Epidermal melanocyte (primary cell): ENCODE measurements at regions not wholly inside any gene's neighbourhood (a gene's known extent, or its start where the extent isn't known, plus 50 kb on each side); places are given as distances from the start of the nearest gene placed in this dataset.

Experiments
- DNase-seq: peaks from one replicate; pipeline ENCODE4 v3.0.0; 2011; ENCODE audit warnings: low spot score; ENCODE audit not compliant: insufficient read length

DNA sequence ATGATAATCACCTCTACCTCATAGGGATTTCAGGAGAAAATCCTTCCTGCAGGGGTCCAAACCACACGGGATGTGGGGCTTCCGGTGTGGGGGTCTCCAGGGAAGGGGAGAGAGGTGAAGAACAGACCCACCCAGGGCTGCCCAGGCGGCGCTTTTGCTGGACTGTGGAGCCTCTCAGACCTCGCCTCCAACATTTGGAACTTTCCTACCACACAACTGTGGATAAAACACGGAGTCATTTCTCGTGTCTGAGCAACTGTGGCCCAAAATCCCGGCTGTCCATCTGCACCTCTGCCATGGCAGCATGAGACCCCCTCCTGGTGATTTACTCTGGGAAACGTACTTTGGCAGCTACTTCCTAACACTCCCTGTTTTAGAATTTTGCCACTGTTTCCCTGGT is 307.8 kb upstream of the IRX4 start:
- DNase-seq: no peak

DNA sequence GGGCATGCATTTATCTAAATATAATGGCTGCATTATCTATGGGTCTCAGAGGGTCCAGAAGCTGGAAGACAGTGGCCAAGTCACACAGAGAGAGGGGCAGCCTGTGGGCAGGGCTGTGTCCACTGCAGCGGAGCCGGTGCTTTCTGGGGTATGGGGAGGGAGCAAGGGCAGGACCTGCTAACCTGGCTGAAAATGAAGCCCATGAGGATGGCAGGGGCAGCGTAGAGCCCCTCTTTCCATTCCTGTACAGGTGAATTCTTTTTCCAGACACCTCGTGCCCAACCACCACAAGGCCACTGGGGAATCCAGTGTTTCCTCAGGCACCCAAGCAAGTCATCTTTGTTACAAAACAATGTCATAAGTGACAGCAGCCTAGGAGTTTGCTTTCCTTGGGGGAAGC is 305.9 kb upstream of the IRX4 start:
- DNase-seq: no peak

DNA sequence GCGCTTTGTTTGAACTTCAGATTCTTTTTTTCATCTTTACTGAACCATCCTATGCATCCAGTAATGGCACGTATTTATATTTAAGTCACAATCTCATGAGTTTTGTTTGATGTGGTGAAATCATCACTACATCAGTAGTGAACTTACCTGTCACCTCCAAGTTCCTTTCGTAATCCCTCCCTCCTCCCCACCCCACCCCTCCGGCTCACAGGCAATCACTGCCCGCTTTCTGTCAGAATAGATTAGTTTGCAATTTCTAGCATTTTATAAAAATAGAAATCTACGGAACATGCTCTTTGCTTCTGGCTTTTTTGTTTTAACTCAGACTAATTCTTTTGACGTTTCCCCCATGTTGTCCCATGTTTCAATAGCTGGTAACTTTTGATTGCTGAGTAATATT is 305.4 kb upstream of the IRX4 start:
- DNase-seq: no peak

DNA sequence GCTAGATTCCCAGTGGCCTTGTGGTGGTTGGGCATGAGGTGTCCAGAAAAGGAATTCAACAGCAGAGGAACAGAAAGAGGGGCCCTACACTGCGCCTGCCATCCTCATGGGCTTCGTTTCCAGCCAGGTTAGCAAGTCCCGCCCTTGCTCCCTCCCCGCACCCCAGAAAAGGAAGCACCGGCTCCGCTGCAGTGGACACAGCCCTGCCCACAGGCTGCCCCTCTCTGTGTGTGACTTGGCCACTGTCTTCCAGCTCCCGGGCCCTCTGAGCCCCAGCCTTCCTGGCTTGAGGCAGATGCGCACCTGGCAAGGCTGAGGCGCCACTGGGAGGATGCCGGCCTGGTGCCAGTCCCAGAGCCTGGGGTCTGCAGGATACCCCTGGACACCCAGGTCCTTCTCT is 305.0 kb upstream of the IRX4 start:
- DNase-seq: no peak

DNA sequence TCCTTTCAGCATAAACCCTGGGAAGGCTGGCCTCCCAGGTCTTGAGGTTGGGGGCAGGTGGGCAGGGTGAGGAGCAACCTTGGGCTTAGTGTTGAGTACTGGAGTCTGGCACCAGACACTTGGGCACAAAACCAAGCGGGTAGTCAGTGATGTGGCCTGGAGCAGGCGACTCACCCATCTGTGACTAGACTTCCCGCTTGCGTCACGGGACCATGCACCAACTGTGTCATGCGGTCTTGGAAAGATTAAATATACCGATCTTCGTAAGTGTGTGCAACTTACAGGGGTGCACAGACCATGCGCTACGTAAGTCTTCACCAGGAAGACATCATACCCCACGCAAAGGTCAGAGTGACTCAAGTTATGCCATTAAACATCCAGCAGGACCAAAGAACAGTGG is 304.4 kb upstream of the IRX4 start:
- no peak for DNase-seq

DNA sequence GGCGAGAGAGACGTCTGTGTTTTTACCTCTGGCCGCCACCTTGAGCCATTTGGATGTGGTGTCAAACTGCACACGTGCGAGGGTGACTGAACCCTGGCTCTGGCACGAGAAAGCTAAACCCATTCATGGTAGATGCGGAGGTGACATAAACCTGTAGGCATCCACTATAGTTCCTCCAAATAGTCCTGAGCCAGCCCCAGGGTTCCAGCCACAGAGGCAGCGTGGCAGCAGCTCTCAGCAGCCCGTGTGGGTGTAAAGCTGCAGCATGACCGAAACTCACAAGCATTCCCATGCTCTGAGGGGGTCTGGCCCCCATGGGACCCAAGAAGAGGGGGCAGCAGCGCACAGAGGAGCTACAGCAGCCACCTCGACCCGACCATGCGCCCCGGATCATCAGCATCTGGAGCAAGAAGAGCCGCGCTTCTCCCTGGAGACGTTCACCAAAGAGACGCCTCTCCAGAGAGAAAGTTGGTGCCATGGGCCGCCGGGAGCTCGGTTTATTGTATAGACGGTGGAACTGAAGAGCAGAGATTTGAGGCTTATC is 303.8 kb upstream of the IRX4 start:
- DNase-seq: no peak

DNA sequence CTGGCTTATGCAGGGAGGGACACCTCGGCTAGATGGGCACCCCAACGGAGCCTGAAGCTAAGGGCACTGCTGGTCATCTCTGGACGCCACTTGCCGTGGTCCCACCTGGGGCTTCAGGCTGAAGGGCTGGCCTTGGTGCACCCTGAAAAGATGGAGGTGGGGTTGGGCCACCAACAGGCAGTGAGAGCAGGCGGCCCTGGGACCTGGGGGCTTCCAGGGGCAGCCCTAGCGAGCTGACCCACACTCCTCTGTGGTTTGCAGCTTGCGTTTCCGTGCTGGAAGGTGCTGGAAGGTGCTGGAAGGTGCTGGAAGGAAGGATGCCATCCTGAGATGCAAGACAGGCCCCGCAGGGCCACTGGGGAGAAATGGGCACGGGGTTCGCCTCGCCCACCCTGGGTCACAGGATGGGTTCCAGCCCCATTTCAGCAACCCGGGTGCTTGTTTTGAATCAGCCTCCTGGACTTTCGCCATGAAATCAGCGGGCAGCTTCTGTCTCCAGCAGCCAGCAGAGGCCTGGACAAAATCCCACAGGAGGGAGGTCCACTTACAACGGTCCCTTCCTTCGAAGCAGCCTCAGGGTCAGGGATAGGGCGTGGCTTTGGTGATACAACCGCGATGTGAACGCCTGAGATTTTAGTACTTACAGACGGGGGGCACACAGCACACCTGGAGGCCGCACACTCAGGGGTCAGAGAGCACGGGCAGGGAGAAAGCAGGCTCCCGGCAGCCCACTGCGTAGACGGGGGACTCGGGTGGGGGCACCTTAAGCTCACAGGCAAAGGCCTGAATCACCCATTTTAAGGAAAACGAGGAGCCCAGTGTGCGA is 303.1 kb upstream of the IRX4 start:
- DNase-seq: no peak

DNA sequence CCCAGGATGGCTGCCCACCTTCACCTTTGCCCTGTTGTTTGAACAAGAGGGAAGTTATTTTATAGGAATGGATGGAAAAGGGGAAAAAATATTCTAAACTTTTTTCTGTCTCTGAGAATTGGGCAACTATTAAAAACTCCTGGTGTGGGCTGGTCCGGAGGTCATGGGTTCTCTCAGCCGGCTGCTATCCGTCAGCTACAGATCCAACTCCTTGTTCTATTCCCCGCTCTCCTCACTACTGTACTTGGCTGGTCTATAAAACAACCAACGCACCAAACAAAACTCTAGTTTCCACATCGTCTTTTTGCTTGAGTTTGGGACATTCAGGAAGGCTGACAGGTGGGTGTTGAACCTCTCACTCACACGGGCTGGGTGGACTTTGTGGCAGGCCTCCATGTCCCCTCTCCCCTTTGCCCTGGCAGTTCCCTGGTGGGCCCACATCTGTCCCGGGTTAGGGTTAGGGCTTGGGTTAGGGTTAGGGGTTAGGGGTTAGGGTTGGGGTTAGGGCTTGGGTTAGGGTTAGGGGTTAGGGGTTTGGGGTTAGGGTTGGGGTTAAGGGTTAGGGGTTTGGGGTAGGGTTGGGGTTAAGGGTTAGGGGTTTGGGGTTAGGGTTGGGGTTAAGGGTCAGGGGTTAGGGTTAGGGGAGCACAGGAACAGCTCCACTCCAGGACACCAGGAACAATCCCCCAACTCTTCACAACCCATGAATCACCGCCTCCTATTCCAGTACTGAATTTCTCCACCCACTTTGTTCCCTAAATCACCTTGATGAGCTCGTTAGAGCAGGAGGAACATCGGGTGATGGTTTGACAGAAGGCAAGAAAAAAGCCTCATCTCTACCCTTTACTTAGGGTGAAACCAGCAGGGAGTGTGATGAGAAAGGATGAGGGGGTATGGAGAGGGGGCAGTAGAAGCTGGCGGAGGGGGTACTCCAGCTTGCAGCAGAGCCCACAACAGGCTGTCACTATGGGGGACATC is 302.1 kb upstream of the IRX4 start:
- no peak for DNase-seq

DNA sequence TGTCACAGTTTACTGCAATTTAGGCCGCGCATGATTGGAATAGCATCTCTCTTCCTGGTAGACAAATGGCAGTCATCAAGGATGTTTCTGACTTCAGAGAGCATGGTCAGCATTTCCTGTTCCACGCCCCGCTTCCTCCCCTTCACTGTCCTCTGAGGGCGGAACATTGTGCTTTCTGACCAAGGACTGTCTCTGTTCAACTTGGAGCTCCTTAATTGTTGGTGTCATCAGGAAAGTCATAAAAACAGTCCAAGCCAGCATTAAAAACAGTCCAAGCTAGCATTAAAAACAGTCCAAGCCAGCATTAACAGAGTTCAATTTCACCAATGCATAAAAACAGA is 301.3 kb upstream of the IRX4 start:
- DNase-seq: no peak

DNA sequence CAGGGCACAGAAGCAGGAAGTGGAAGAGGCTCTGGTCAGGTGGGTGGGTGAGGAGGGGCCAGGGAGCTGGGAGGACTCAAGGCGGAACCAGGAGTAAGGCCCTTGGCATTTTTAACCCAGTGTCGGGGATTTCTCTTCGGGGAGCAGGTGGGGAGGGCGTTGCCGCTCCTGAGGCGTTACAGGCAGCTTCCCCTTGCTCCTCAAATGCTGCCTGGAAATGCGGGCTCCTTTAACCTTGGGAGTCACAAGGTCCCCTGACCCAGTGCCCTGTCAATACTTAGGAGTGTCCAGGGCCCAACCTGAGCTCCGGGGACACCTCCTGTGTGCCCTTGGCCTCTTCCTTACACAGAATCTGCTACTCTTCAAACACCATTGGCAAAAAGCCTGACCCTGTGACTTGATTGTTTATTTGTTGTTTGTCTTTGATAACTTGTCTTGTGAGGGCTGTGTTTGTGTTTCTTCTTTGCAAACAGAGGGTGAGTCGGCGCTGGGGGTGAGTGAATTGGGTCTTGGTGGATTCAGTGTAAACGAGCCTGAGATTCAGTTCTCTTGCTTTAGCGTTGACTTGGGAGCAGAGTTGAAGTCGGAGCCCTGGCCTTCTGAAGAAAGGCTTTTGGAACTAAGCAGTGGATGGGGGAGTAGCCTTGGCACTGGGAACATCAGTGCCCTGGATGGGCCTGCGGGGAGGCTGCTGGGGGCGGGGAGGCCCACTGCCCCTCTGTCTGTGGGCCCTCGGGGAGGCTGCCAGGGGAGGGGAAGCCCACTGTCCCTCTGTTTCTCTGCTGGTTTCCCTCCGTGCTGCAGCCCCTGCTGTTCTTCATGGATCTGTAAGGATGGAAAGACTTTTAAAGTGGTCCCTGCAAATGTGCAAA is 300.7 kb upstream of the IRX4 start:
- DNase-seq: no peak

DNA sequence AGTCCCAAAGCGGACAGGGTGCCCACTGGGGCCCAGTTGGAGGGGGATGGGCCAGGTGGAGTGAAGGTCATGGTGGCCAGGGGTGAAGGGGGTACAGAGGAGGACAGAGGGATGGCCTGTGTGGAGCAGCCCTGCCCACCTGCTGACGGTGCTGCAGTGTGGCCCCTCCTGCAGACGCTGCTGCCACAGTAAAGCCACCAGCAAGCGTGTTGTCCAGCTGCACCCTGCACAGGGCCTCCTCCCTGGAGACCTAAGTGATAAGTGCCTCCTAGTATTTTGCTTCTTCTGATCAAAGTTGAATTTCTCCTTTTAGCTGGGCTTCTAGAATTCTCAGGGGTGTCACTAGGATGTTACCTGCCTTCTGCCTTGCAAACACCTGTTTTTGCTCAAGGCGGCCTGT is 299.3 kb upstream of the IRX4 start:
- DNase-seq: no peak

DNA sequence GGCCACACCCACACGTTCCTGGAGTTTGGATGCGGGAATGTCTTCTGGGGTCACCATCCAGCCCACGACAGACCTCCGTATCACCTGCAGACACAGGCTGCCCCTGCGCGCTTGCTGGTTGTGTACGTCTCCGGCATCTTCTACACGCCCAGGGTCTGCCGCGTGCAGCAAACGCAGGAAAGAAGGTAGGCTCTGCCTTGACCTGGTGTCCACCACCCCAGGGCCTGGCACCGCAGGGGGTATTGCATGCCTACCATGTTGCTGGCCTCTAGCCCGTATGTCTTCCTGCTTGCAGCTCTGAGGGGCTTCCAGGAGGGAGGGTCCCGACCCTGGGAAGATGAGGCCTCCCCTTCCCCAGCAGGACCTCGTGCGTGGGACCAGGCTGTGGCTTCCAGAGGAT is 298.8 kb upstream of the IRX4 start:
- no peak for DNase-seq

DNA sequence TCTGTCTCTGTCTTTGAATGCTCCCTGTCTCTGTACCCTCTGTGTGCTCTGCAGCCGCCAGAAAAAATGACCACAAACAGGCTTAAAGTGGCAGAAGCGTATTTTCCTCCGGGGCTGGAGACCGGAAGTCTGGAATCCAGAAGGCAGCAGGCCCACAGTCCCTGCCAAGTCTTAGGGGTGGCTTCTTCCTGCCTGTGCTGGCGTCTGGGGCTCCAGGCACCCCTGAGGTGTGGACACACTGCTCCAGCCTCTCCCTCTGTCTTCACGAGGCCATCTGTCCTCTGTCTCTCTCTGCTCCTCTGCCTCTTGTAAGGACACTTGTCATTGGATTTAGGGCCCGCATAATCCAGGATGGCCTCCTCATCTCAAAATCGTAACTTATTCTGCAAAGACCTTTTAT is 298.4 kb upstream of the IRX4 start:
- no peak for DNase-seq

DNA sequence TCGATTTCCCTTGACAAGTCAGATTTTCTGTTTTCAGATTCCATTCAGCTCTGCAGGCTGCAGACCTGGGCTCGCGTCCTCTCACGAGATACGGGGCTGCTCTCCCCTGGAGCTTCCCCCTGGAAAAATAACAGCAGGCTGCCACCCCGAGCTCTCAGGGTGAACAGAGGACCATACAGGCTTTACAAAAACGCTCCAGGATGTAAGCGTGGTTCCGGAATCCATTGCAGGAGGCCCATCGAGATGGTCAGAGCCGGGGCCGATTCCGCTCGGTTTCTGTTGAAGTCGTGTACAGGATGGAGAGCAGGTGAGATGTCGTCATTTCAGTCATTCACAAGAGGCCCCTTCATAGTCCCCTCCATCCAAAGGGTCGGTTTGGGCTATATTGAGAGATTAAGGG is 297.7 kb upstream of the IRX4 start:
- no peak for DNase-seq

DNA sequence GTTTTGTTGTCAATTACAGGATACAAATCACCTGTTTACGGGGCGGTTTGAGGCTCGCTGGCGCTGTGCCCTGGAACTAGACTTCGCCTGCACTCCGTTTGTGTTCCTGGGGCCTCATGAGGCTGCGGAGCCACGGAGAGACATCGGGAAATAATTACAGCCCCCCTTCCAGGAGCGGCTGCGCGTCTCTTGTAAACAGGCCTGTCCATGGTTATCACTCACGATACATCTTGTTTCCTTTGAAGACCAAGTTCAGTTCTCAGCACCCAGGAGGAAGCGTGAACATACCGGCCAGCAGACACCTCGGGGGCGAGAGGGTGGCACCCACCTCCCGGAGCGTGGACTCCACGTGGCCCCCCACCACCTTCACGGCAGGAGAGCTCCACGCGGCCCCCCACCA is 297.1 kb upstream of the IRX4 start:
- DNase-seq: no peak

DNA sequence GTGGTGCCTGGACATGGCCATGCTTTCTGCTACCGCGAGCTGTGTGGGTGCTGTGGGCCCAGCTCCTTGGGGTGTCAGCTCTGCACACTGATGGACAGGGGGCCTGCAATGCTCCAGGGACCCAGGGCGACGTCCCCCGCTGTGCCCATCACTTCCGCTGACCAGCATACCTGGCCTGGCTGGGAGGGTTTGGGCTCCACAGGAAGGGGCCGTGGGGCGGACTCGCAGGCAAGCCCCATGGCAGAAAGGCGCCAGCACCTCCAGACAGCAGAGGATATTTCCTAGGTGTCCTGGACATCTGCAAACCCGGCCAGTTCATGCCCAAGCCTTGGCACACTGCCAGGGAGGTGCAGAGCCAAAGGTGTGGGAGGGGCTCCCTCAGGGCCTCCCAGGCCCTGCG is 295.8 kb upstream of the IRX4 start:
- DNase-seq: no peak

DNA sequence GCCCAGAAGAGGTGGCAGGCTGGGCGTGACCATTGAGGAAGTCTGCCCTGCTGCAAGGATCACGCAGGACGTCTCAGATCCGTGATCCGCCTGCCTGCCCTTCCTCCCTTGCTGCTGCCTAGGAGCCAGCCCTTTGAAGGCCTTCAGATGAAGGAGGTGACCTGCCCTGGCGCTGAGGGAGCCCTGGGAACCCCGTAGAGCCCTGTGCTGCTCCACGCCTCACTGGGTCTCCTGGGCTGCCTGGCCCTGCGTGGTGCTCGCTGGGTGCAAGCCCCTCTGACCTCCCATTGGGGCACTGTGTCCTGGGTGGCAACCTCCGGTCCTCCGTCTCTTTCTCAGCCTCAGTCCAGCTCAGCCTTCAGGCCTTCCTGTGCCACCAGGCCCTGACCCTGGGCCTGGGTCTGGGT is 295.3 kb upstream of the IRX4 start:
- no peak for DNase-seq

DNA sequence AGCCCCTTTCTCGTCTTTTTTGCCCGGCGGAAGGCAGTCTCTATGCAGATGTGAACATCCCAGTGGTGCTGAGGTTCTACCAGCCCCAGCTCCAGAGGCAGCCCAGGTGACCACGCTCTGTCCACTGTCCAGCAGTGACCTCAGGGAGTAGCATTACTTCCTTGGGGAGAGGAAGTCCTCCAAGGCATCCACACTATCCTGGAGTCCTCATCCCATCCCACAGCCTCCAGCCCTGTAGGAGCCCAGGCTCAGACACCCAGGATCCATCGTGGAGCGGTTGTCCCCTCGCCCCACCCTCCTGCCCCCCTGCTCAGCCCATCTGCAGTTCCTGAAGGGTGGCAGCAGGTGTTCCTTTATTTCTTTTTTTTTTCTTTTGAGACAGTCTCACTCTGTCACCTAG is 294.5 kb upstream of the IRX4 start:
- no peak for DNase-seq

DNA sequence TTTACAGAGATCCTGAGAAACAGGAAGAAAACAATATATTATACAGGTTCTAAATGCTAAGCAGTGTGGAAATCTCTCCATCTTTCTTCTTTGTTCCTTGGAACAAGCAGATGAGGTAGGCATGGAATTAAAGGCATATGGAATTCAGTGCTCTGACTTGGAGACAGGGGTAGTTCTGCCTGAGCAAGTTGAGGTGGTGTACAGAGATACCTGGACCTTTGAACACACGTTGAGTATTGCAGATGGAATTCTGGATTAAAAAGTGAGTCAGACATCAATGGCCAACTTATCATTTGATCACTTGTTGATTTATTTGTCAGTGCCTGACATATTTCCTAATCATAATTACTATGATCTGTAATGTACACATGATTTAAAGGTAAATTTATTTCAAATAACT is 293.9 kb upstream of the IRX4 start:
- DNase-seq: no peak

DNA sequence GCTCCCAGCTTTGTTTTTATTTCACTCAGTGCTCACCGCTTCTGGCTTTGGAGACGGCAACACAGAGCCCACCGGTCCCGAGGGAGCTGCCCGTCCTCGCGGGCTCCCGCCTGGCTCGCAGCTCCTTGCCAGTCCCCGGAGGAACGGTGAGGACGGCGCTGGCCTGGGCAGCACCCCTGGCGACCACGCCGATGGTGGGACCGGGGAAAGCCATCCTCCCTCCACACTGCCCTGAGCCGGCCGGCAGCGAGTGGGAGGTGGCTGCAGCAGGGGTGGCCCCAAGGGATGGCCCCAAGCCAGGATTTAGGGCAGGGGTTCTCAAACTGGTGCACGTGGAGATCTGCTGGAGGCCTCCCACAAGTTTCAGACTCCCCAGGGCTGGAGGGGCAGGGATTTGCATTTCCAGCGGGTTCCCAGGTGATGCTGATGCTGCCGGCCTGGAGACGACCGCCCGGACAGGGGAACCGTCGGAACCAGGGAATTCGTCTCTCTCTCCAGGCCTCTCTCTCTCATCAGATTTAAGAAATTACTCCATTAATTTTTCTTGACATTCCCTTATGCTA is 293.2 kb upstream of the IRX4 start:
- DNase-seq: no peak

DNA sequence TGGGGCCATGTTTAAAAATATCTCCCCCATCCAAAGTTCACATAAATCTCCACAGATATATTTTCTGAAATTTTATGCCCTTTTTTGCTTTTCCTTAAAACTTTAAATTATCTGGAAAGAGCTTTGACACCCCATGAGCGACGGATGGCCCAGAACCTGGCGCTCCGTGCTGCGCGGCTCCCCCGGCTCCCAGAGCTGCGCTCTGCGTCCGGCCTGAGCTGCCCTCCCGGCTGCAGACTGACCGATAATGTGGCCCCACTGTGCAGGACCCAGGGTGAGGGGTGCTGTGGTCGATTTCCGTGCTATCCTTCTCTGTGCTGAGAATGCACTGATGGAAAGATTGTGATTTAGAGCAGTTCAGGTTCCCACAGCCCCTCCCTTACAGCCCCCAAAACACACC is 292.3 kb upstream of the IRX4 start:
- DNase-seq: no peak
